ENCODE measurements at regions not wholly inside any gene's neighbourhood (a gene's known extent, or its start where the extent isn't known, plus 50 kb on each side); places are given as distances from the start of the nearest gene placed in this dataset.

GRCh38 chr11:104372111-104372510 is 208.2 kb upstream of the PDGFD start:
- TF ChIP-seq EZH2 (IDR thresholded peaks at IDR 0.05; ENCODE audit: borderline replicate concordance, low read depth, low read length, severe bottlenecking) = no peak
- TF ChIP-seq, protein P1, sequence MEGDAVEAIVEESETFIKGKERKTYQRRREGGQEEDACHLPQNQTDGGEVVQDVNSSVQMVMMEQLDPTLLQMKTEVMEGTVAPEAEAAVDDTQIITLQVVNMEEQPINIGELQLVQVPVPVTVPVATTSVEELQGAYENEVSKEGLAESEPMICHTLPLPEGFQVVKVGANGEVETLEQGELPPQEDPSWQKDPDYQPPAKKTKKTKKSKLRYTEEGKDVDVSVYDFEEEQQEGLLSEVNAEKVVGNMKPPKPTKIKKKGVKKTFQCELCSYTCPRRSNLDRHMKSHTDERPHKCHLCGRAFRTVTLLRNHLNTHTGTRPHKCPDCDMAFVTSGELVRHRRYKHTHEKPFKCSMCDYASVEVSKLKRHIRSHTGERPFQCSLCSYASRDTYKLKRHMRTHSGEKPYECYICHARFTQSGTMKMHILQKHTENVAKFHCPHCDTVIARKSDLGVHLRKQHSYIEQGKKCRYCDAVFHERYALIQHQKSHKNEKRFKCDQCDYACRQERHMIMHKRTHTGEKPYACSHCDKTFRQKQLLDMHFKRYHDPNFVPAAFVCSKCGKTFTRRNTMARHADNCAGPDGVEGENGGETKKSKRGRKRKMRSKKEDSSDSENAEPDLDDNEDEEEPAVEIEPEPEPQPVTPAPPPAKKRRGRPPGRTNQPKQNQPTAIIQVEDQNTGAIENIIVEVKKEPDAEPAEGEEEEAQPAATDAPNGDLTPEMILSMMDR (IDR thresholded peaks at IDR 0.05; ENCODE audit: borderline replicate concordance, extremely low read depth, low read length, poor library complexity, severe bottlenecking) = no peak

All from DND-41 (cell line).